ENCODE measurements at regions not wholly inside any gene's neighbourhood (a gene's known extent, or its start where the extent isn't known, plus 50 kb on each side); places are given as distances from the start of the nearest gene placed in this dataset.

DNA sequence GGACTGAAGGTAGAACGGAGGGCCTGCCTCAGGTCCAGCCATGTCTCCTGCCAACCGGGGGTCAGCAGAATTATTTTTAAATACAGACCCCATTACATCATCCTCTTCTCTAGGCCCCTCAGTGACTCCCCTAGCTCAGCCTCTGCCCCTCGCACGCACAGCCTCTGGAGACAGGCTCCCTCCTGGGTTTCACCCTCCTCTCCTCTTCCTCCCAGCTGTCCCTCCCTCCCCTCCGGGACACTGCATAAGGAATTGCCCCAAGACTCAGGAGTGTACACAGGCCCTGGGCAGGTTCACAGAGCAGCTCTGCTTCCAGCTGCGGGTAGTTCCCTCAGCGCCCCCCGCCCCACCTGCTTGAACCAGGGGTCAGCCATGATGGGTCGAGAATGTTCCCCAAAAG lies 520.2 kb upstream of the MYT1L start:
- TF ChIP-seq POLR2A (IDR thresholded peaks at IDR 0.05): no peak
- no peak for TF ChIP-seq POLR2AphosphoS5 (IDR thresholded peaks at IDR 0.05)
